ENCODE measurements at regions not wholly inside any gene's neighbourhood (a gene's known extent, or its start where the extent isn't known, plus 50 kb on each side); places are given as distances from the start of the nearest gene placed in this dataset.

DNA sequence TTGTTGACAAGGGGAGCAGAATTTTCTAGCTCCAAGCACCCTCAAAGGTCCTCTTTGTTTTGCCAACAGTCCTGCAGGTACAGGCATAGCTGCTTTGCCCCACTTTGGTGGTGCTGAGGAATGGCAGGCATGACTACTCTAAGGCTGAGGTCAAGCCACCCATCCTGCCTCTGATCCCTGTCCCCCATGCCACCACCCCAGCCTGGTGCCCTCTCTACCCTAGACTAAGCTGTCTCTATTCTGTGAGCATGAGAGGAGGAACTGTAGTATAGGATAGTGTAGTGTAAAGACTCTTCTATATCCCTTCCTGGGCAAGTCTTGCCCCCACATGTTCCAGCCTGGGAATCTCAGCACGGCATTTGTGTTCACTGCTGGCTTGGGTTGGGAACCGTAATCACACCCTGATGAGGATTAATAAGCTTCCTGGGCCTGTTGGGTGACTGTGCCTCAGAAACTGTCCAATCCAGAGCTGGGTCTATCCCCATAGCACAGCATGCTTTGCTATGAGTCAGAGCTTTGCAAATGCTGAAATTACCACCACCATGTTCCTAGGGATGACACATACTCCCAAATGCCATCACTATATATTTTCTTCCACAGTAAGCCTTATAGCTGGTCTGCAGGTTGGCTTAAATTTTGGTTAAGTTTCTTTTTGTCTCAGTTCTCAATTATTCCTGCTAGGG is 105.7 kb upstream of the PPP2R5A start:
- no peak overlapping the region for H3K4me3 ChIP-seq (ENCODE audit: control insufficient read depth, low read depth, low read length)
- DNase-seq (ENCODE audit: low read depth): peak; percentile 76
- TF ChIP-seq, protein P1, sequence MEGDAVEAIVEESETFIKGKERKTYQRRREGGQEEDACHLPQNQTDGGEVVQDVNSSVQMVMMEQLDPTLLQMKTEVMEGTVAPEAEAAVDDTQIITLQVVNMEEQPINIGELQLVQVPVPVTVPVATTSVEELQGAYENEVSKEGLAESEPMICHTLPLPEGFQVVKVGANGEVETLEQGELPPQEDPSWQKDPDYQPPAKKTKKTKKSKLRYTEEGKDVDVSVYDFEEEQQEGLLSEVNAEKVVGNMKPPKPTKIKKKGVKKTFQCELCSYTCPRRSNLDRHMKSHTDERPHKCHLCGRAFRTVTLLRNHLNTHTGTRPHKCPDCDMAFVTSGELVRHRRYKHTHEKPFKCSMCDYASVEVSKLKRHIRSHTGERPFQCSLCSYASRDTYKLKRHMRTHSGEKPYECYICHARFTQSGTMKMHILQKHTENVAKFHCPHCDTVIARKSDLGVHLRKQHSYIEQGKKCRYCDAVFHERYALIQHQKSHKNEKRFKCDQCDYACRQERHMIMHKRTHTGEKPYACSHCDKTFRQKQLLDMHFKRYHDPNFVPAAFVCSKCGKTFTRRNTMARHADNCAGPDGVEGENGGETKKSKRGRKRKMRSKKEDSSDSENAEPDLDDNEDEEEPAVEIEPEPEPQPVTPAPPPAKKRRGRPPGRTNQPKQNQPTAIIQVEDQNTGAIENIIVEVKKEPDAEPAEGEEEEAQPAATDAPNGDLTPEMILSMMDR (IDR thresholded peaks at IDR 0.05; ENCODE audit: control insufficient read depth, insufficient read depth, low read depth, low read length, missing control alignments): no peak

DNA sequence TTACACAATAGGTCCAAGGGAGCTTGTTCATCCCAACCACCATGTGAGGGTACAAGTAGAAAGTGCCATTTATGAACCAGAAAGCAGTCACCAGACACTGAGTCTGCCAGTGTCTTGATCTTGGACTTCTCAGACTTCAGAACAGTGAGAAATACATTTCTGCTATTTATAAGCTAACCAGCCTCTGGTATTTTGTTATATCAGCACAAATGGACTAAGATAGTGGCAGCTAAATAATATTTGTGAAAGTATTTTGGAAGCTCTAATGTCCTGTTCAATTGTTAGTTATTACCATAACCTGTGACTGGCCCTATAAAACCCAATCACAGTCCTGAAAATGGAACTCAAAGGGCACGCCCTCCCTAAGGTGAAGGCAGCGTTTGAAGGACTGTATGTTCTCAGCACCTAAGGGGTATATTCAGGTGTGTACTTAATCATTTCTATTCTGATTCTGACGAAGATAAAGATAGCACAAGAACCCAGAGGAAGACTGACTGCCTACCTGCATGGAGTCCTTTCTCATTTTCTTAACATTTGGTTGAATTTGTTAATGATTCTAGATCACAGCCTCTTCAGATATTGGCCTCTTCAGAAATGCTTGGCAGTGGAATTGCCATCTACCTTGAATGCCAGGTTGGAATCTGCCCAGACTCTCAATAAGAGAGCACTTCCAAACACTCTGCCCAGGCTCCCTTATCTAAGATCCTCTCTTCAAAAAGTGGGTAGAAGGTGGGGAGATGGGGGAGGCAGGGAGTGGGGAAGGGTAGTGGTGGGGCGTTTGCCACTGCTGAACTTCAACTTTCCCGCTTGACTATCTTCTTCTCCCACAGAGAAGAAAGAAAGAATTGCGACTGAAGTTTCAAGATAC is 104.0 kb upstream of the PPP2R5A start:
- DNase-seq (ENCODE audit: low read depth): no peak
- H3K4me3 ChIP-seq (ENCODE audit: control insufficient read depth, low read depth, low read length): no peak overlapping the region
- TF ChIP-seq, protein P1 (IDR thresholded peaks at IDR 0.05; ENCODE audit: control insufficient read depth, insufficient read depth, low read depth, low read length, missing control alignments): no peak

DNA sequence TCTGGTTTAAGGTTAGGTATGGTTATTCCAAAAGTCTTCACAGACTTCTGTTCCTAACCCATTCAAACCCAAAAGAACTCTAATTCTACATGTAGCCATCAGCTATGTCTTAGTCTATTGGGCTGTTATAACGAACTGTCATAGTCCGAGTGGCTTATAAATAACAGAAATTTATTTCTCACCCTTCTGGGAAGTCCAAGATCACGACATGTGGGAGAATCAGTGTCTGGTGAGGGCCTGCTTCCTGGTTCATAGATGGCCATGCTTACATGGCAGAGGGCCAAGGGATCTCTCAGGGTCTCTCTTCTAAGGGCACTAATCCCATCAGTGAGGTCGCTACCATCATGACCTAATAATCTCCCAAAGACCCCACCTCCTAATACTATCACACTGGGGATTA is 103.0 kb upstream of the PPP2R5A start:
- TF ChIP-seq, protein P1 (IDR thresholded peaks at IDR 0.05; ENCODE audit: control insufficient read depth, insufficient read depth, low read depth, low read length, missing control alignments): no peak
- DNase-seq (ENCODE audit: low read depth): no peak
- H3K4me3 ChIP-seq (ENCODE audit: control insufficient read depth, low read depth, low read length): no peak overlapping the region

DNA sequence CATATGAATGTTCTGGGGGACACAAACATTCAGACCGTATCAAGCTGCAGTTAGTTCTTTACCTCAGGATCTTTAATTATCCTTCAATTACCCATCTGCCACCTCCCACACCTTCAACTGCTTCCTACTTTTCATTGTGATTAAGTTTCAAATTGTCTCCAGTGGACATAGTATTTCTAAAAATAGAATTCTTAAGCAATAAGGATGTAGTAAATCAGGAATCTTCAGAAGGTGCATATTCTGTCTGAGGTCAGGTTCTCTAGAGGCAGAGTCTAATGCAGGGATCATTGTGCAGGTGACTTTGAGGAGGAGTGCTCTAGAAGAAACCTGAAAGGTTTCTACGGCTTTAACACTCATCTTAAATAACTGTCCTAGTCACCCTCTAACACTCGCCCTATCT is 102.6 kb upstream of the PPP2R5A start:
- DNase-seq (ENCODE audit: low read depth): no peak
- TF ChIP-seq, protein P1 (IDR thresholded peaks at IDR 0.05; ENCODE audit: control insufficient read depth, insufficient read depth, low read depth, low read length, missing control alignments): no peak

DNA sequence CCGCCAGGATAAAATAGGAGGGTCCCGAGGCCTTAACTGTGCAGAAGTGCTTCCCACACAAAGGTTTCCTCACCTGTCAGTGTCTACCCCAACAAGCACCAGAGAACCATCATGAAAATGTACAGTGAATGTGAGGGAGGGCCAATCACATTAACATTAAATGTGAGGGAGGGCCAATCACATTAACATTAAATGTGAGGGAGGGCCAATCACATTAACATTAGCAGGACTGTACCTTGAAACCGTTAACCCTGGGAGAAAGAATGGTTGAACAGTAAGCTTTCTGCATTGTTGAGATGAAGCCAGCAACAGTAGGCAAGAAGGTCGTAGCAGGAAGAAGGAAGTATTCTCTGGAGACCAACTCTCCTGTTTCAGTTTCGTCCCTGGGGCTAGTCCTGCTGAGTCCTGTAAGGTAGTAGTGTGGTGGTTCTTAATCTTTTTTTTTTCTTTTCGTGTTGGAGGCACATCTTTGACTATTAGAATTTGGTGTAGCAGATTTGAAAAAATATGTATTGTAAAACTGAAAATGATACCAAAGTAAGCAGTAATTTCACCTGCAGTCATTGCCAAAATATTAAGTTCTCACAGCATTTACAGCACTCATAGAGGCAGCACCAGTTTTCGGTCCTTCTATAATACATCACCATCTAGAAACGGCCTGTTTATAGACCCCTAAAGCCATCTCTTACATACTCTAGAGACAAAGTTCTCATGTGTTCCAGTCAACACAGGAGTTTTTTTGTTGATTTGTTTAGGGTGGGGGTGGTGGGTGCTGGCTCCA is 98.6 kb upstream of the PPP2R5A start:
- TF ChIP-seq, protein P1 (IDR thresholded peaks at IDR 0.05; ENCODE audit: control insufficient read depth, insufficient read depth, low read depth, low read length, missing control alignments): no peak
- no peak for DNase-seq (ENCODE audit: low read depth)
- H3K4me3 ChIP-seq (ENCODE audit: control insufficient read depth, low read depth, low read length): no peak overlapping the region

More for the DNA sequence above, 102.6 kb upstream of the PPP2R5A start:
- no peak overlapping the region for H3K4me3 ChIP-seq (ENCODE audit: control insufficient read depth, low read depth, low read length)

DNA sequence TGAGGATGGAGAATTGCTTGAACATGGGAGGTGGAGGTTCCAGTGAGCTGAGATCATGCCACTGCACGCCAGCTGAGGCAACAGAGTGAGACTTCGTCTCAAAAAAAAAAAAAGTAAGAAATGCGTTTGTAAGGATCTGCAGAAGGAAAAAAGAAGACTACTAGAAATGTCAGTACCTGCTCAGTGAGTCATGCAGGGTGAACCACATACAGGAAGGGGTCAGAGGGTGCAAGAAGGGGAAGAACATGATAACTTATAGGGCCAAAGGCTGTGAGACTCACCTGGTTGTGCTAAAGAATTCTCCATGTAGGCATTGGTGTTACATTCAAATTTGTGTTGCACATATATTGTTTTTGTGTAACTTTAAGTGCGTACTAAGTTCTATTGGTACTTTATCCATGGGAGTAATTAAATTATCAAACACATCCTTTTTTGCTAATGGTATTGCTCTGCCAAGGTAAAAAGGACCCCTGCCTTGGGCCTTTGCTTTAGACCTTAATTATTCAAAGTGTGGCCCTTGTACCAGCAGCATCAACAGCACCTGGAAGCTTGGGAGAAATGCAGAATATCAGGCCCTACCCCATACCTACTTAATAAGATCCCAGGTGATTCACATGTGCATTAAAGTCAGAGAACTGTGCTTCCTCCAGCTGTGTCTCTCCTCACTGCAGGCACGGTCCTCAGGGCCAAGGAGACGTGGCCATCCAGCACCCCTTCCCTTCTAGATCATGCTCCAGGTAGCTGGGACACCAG is 96.4 kb upstream of the PPP2R5A start:
- TF ChIP-seq, protein P1 (IDR thresholded peaks at IDR 0.05; ENCODE audit: control insufficient read depth, insufficient read depth, low read depth, low read length, missing control alignments): no peak
- no peak overlapping the region for H3K4me3 ChIP-seq (ENCODE audit: control insufficient read depth, low read depth, low read length)
- DNase-seq (ENCODE audit: low read depth): no peak

Data from AG09309 (cell line).